Fibroblast of the aortic adventitia (primary cell): ENCODE measurements at regions not wholly inside any gene's neighbourhood (a gene's known extent, or its start where the extent isn't known, plus 50 kb on each side); places are given as distances from the start of the nearest gene placed in this dataset.

Source experiments
- DNase-seq: peaks from one replicate; pipeline ENCODE4 v3.0.0-alpha.2; 2010; ENCODE audit warnings: low read depth
- H3K4me3 ChIP-seq: 2 replicates; pipeline ENCODE4 v1.5.1; 2011; ENCODE audit warnings: low read depth, mild to moderate bottlenecking, control low read depth, low read length, moderate library complexity
- TF ChIP-seq, protein P1 (sequence below): IDR thresholded peaks from 2 replicates; pipeline ENCODE4 v1.5.1; 2011; ENCODE audit warnings: mild to moderate bottlenecking, low read length, control low read depth, inconsistent platforms; ENCODE audit not compliant: insufficient read depth

DNA sequence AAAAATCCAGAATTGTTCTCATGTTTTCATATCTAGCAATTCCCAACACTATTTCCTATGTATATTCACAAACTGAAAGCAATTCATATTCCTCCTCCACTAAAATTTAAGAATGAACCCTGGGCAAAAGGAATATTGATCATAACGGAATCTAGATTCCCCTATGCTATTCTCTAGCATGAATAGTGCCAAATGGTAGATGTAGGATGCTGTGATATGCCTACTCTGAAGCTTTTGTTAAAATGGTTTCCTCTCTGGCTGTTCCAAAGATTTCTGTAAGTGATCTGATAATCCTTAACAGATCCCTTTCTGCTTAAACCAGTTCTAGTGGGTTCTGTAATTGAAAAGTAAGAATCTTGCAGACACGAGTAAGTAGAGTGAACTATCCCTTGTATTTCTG, 298.0 kb upstream of the TANK start:
- DNase-seq = no peak
- TF ChIP-seq, protein P1, sequence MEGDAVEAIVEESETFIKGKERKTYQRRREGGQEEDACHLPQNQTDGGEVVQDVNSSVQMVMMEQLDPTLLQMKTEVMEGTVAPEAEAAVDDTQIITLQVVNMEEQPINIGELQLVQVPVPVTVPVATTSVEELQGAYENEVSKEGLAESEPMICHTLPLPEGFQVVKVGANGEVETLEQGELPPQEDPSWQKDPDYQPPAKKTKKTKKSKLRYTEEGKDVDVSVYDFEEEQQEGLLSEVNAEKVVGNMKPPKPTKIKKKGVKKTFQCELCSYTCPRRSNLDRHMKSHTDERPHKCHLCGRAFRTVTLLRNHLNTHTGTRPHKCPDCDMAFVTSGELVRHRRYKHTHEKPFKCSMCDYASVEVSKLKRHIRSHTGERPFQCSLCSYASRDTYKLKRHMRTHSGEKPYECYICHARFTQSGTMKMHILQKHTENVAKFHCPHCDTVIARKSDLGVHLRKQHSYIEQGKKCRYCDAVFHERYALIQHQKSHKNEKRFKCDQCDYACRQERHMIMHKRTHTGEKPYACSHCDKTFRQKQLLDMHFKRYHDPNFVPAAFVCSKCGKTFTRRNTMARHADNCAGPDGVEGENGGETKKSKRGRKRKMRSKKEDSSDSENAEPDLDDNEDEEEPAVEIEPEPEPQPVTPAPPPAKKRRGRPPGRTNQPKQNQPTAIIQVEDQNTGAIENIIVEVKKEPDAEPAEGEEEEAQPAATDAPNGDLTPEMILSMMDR = no peak
- H3K4me3 ChIP-seq = no peak overlapping the region

GRCh38 chr2:160868891-160869290, 291.3 kb upstream of the TANK start:
- TF ChIP-seq, protein P1 = no peak
- peak; percentile 44 for DNase-seq
- no peak overlapping the region for H3K4me3 ChIP-seq

DNA sequence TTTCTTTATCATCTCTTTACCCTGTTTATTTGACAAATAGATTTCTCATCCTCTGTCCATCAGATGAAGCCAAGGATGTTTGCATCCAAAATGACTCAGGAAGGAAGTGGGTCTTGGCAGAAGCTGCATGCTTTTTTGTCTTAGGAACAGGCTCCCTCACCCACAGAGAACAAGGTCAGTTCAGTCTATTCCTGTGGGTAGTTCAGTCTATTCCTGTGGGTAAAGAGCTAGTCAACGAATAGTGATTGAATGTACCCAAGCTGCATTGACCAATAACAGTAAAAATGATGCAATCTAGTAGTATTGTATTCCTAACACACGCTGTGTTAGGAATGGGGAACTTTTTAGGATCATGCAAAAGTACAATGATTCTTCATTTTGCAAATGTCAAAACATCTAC, 290.8 kb upstream of the TANK start:
- no peak overlapping the region for H3K4me3 ChIP-seq
- DNase-seq = peak; percentile 97
- TF ChIP-seq, protein P1 = no peak

GRCh38 chr2:160870729-160871465, 289.3 kb upstream of the TANK start:
- TF ChIP-seq, protein P1 = no peak
- peak; percentile 68 for DNase-seq
- H3K4me3 ChIP-seq = no peak overlapping the region

- DNase-seq = no peak
- TF ChIP-seq, protein P1 = no peak
- H3K4me3 ChIP-seq = no peak overlapping the region
These were observed 288.3 kb upstream of the TANK start for GRCh38 chr2:160871953-160872352.

- no peak for DNase-seq
These were observed 284.2 kb upstream of the TANK start for GRCh38 chr2:160876029-160876428.

More at GRCh38 chr2:160876029-160876428, 284.2 kb upstream of the TANK start:
- TF ChIP-seq, protein P1 = no peak
- H3K4me3 ChIP-seq = no peak overlapping the region
